ENCODE measurements at regions not wholly inside any gene's neighbourhood (a gene's known extent, or its start where the extent isn't known, plus 50 kb on each side); places are given as distances from the start of the nearest gene placed in this dataset.

DNA sequence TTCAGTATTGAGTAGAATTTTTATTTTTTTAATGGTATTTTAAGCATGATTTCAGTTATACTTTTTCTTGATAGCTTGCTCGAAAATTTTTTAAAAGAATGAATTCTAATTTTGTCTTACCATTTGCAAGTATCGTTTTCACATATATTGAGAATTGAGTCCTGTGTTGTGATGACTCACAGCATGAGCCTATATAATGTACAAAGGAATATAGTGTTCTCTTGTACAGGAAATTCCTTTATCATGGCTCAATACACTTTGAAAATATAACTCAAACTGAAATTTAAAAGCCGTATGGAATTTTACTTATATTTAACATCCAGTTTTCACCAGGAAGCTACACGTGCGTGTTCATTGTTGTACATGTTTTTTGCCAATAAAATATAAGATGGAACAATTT lies 161.1 kb upstream of the TMTC4 start:
- H3K4me1 ChIP-seq (replicated peaks in 1 of 4; ENCODE audit: control insufficient read depth in 3 of 4, insufficient read depth in 4 of 4, low read length in 3 of 4) = no peaks in the 10 kb centered on the region; a peak in 1 of 7 replicates
- WGBS, 2 experiments (ENCODE audit: extremely low coverage in 1 of 2, insufficient coverage in 1 of 2, insufficient read length in 1 of 2, insufficient replicate concordance in 2 of 2, low coverage in 1 of 2, low lambda C conversion rate in 2 of 2, missing lambda C conversion rate in 1 of 2) = 92% methylated on average over 5 of the region's 5 CpGs; no CpG with 5 or more reads in 1 of the 2 experiments
- no peak overlapping the region for H3K18ac ChIP-seq (ENCODE audit: extremely low read depth, low read length)
- H3K23me2 ChIP-seq (ENCODE audit: low read depth, low read length) = no peaks in the 10 kb centered on the region
- H2BK12ac ChIP-seq (ENCODE audit: low read depth, low read length) = no peak overlapping the region
- no peaks in the 10 kb centered on the region for H3K79me1 ChIP-seq (ENCODE audit: low read depth, low read length)
- no peaks in the 10 kb centered on the region for H3K27me3 ChIP-seq (replicated peaks in 1 of 4; ENCODE audit: control insufficient read depth in 3 of 4, extremely low read depth in 1 of 4, insufficient read depth in 3 of 4, low read length in 3 of 4)
- DNase-seq (ENCODE audit: low read depth in 1 of 2, low spot score in 2 of 2) (no peak), FAIRE-seq (no peak)
- H3K9me3 ChIP-seq (ENCODE audit: insufficient read depth in 2 of 2, low read depth in 1 of 2, low read length in 1 of 2) = no peaks in the 10 kb centered on the region
- H2BK120ac ChIP-seq (replicated peaks; ENCODE audit: low read depth, low read length) = no peak overlapping the region
- H3K4me2 ChIP-seq (ENCODE audit: insufficient read depth in 1 of 2, low read depth in 2 of 2, low read length in 2 of 2) = no peak overlapping the region
- no peak overlapping the region for H3K4ac ChIP-seq (replicated peaks; ENCODE audit: insufficient read length, low read depth, low read length)
- no peak overlapping the region for H4K8ac ChIP-seq (ENCODE audit: extremely low read depth, insufficient read depth, low read length)
- no peak overlapping the region for H2BK5ac ChIP-seq (ENCODE audit: low read depth, low read length)
- no peak overlapping the region for H2AK5ac ChIP-seq (ENCODE audit: low read depth, low read length)
- H4K20me1 ChIP-seq (replicated peaks in 1 of 2; ENCODE audit: control insufficient read depth in 1 of 2, insufficient read depth in 2 of 2, low read length in 2 of 2) = no peaks in the 10 kb centered on the region
- H3K23ac ChIP-seq (ENCODE audit: insufficient read length) = no peak overlapping the region
- no peak overlapping the region for H2BK15ac ChIP-seq (ENCODE audit: low read length)
- no peak overlapping the region for H3K27ac ChIP-seq (ENCODE audit: low read depth, low read length)
- no peak overlapping the region for H2BK20ac ChIP-seq (ENCODE audit: low read length)
- H4K5ac ChIP-seq (ENCODE audit: insufficient read length, low read depth, low read length) = no peak overlapping the region
- no peak overlapping the region for H3K4me3 ChIP-seq (ENCODE audit: extremely low read depth in 1 of 4, insufficient read depth in 2 of 4, low read depth in 3 of 4, low read length in 4 of 4)
- POLR2A ChIA-PET (ENCODE audit: partially characterized antibody) = no interaction called here
- H3K56ac ChIP-seq (replicated peaks; ENCODE audit: insufficient read length, low read depth, low read length) = no peak overlapping the region
- H3K9ac ChIP-seq (replicated peaks in 1 of 4; ENCODE audit: extremely low read depth in 1 of 4, low read depth in 3 of 4, low read length in 3 of 4) = no peak overlapping the region
- no peak overlapping the region for H4K91ac ChIP-seq (replicated peaks; ENCODE audit: insufficient read length, low read length)
- no peak overlapping the region for H3K14ac ChIP-seq (ENCODE audit: insufficient read length)
- no peaks in the 10 kb centered on the region for H3K79me2 ChIP-seq (ENCODE audit: control insufficient read depth in 1 of 2, insufficient read depth in 2 of 2, low read length in 2 of 2)
- CTCF ChIA-PET (ENCODE audit: partially characterized antibody) = interaction anchor here (1.7 to 1.8 kb wide), 2 partner anchors 9 to 113 kb away, joined by 4 to 5 read pairs; no protein-coding TSS in a partner anchor
- no peak overlapping the region for H2AFZ ChIP-seq (ENCODE audit: low read length)
- H3K36me3 ChIP-seq (ENCODE audit: control insufficient read depth in 2 of 4, insufficient read depth in 4 of 4, low read length in 3 of 4) = no peaks in the 10 kb centered on the region
- TF ChIP-seq KDM4A (IDR thresholded peaks at IDR 0.05; ENCODE audit: low read depth, low read length, severe bottlenecking) (no peak), BACH1 (IDR thresholded peaks at IDR 0.05; ENCODE audit: low read length) (no peak)
